Stimulated activated CD4-positive, alpha-beta T cell treated with anti-CD3 and anti-CD28 coated beads, Interleukin-12 subunit alpha, Interleukin-12 subunit beta, amount 100 ng/mL, for 48 hours (primary cell): ENCODE measurements at regions not wholly inside any gene's neighbourhood (a gene's known extent, or its start where the extent isn't known, plus 50 kb on each side); places are given as distances from the start of the nearest gene placed in this dataset.
"Not testable (repeated sequence)": the region's sequence is repeated elsewhere in the genome, so short reads cannot be mapped to it uniquely, and the experiment has no call there.

Source experiments
- DNase-seq, 3 donors: peaks; one replicate each; pipeline ENCODE4 v3.0.0-alpha.2; 2020; ENCODE audit warnings: low read depth in 2 of 3, low spot score in 1 of 3

- no peak for DNase-seq
Observed at GRCh38 chr7:12930534-12930933, 243.1 kb downstream of the ARL4A start.

GRCh38 chr7:12931465-12931864, 244.0 kb downstream of the ARL4A start:
- DNase-seq, result not testable (repeated sequence)

DNA sequence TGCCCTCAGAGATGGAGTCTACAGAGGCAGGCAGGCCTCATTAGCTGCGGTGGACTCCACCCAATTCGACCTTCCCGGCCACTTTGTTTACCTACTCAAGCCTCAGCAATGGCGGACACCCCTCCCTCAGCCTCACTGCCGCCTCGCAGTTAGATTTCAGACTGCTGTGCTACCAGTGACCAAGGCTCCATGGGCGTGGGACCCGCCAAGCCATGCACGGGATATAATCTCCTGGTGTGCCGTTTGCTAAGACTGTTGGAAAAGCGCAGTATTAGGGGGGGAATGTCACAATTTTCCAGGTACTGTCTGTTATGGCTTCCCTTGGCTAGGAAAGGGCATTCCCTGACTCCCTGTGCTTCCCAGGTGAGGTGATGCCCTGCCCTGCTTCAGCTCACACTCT, 252.3 kb downstream of the ARL4A start:
- DNase-seq, result no peak

DNA sequence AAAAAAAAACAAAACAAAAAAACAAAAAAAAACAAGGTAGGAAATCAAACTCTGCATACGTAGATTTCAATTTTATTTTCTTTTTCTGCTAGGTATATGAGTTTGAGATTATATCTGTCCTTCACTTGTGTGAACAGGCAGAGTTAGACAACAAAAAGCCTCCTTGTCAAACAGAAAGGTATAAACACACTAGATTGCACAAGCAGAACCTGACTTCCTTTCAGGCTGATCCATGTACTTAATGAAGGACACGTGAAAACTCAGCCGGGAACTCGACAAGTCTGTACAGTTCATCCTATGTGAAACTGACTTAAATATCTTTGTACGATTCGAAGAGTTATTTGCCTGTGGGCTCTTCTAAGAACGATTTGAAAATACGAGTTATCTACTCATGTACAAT, 254.1 kb downstream of the ARL4A start:
- no peak for DNase-seq

DNA sequence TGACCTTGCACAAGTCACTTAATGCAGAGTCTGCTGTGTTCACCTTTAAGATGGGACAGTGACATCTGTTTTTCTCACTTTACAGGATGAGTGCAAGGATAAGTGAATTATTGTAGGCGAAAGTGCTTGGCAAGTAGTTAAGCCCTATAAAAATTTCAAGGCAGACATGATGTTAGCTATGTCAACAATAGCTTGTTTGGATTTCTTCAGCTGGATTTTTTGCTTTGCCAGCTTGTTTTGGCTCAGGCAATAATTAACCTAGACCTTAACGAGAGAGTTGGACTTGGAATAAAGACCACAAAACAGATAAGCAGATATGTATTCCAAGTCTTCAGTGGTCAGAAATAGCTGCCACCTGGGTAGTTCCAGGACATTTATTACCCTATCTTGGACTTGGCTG, 255.2 kb downstream of the ARL4A start:
- DNase-seq, result no peak

GRCh38 chr7:12943781-12944180, 256.3 kb downstream of the ARL4A start:
- DNase-seq, result no peak

- no peak for DNase-seq
Observed at GRCh38 chr7:12945901-12946300, 258.5 kb downstream of the ARL4A start.

DNA sequence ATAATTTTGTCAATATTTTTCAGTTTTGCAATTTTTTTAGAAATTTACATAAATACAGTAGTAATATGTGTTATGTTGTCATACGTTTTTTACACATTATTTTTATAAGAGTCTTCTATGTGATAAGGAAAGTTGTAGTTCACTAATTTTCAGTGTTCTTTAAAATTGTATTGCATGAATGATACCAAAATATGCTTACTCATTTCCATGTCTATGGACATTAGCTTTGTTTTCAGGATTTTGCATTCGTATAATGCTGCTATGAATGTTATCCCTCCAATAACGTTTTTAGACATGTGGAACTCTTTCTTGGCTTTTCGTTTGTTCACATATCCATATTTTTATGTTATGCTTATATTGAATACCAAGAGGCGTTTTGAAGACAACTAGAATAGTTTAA, 260.0 kb downstream of the ARL4A start:
- DNase-seq, result no peak

- DNase-seq, result no peak
Observed at GRCh38 chr7:12949060-12949931, 261.9 kb downstream of the ARL4A start.

- no peak for DNase-seq
Observed at GRCh38 chr7:12951397-12951801, 264.0 kb downstream of the ARL4A start.

GRCh38 chr7:12954380-12955033, 267.1 kb downstream of the ARL4A start:
- DNase-seq, result no peak

DNA sequence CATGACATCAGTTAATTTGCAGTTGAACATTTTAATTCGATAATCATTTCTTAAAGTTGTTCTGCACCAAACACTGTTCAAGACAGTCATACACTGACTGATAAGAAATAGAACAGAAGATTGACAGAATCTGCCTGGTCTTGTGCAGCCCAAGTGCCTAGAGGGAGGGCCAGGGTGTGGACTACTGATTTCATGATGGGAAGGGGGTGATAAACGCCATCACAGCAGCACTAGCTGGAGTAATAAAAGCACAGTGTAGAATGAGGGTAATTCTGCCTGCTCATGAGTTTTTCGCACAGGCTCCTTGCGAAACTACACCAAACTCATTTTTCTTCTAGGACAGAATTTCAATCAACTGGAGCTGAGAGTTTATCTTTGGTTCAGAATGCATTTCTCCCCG, 270.1 kb downstream of the ARL4A start:
- DNase-seq, result no peak

- DNase-seq, result no peak
Observed at GRCh38 chr7:12961910-12962480, 274.6 kb downstream of the ARL4A start.

- DNase-seq, result no peak
Observed at GRCh38 chr7:12963435-12963834, 276.0 kb downstream of the ARL4A start.

GRCh38 chr7:12964836-12965235, 277.4 kb downstream of the ARL4A start:
- no peak for DNase-seq

GRCh38 chr7:12965767-12966166, 278.3 kb downstream of the ARL4A start:
- no peak for DNase-seq

DNA sequence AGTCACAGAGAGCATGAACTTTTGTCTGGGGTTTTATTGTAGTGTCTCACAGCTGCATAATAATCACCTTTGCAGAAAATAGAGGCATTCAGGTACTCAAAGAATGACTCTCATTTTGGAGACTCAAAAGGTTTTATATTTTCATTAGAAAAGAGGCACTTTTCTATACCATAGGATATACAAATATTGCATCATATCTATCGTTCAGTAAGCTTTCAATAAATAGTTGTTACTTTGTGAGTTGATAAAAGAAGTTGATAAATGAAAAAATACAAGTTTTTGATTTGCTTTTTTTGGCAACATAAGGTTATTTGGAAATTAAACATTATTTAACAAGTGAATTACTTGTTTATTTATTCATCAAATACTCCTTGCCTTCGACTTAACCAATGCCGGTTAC, 279.9 kb downstream of the ARL4A start:
- DNase-seq, result no peak

DNA sequence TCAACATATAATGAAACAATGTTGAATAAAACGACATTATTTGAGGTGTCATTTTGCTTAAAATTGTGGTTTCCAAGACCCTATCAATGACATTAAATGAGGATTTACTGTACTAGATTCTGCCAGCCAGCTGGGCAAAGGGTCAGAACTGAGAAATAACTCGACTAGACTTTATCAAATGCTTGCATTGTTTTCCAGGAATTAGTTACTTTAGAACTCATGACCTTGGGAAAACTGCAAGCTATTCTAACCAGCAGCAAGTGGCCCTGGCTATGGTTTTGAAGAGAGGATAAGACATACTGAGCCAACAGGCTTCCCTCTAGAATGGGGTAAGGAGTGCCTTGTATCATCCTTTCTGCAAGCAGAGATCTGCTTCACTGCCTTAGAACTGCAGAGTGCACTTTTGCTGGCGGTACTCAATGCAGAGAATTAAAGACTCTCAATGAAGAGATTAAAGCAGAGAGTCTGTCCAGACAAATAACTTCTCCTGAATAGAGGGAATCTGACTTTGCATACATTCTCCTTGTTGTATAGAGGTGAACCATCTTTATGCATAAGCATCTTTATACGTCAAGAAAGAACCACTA, 281.5 kb downstream of the ARL4A start:
- DNase-seq, result no peak

DNA sequence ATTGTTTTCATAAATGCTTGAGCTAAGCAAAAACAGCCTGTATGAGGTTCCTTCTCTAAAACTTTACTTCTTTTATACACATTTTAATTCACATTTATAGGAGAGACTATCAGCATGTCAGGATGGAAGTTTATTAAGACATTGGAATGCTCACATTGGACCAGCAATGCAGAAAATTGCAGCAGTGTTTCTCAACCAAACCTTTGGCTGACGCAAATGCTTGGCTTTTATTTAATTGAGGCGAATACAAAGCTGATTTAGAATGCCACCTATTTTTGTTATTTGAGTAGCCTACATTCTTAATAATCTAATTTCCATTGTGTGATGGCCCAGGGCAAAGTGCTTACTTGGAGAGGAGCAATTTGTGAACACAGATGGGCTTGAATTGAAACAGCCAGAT, 283.2 kb downstream of the ARL4A start:
- DNase-seq, result no peak

- no peak for DNase-seq
Observed at GRCh38 chr7:12974451-12975166, 287.2 kb downstream of the ARL4A start.

DNA sequence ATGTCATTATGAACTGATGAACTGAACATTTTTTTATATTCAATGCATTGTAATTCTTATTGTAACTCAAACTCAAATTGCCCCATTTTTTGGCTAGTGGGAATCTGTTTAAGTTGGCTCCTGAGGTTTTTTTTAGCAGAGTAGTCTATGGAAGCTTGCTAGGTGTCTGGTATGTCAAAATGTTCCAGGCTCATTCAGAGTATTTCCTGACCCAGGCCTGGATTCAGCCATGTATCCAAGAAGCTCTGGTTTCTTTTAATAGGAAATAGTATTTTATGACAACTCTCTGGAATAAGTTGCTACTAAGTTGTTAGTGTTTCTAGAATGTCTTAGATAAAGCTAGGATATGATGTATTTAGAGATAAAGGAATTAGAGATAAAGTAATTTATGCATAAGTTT, 288.0 kb downstream of the ARL4A start:
- no peak for DNase-seq
